ENCODE measurements at regions not wholly inside any gene's neighbourhood (a gene's known extent, or its start where the extent isn't known, plus 50 kb on each side); places are given as distances from the start of the nearest gene placed in this dataset.

DNA sequence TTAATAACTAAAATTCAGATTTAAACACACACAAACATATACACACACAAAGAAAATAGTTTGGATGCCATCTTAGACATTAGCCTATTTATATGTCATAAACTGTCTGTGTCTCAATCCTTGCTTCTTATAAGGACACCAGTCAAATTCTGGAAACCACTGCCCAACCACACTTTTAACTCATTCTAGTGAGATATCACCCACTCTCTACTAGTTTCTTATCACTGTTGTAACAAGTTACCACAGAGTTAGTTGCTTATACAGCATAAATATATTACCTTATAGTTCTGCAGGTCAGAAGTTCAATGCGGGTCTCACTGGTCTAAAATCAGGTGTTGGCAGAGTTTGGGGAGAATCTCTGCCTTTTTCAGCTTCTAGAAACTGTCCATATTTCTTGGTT is 239.1 kb downstream of the MTX2 start:
- DNase-seq = no peak

DNA sequence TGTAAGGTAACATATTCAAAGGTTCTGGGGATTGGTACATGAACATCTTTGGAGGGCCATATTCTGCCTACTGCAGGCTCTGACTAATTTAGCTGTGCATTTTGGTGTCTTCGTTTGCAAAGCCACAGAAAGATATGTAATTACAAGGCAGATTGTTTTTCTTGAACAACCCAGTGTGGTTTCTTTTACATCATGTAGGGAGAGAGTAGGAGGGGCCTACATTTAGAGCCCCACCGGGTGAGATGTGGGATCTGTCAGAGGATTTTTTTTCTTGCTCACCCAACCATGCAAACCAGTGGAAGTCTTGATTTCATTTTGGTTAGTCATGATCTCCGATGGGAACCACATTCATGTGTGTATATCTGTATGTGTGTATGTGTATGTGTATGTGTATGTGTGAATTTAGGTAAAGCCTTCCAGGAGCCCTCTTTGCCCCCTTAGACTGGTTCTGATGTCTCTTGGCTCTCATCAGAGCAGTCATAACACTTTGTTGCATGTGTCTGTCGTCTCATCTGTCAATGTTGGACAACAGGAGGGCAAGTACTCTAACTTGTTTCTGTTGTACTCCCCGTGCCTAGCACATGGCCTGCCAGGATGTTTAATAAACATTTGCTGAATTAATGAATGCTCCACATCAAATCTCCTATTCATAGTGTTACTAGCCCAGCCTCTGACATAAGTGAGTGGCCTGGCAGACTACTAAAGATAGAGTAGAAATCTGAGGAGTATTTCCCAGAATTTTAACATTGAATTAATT is 239.9 kb downstream of the MTX2 start:
- DNase-seq = no peak

DNA sequence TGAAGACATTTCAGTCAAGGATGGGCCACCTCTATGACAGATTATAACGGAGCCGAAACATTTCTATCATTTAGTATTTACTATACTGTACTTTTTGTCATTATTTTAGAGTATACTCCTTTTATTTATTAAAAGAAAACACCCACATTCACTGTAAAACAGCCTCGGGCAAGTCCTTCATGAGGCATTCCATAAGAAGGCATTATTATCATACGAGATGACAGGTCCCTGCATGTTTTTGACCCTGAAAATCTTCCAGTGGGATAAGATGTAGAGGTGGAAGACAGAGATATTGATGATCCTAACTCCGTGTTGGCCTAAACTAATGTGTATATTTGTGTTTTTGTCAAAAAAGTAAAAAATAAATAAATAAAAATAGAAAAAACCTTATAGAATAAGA is 245.0 kb downstream of the MTX2 start:
- DNase-seq = no peak

DNA sequence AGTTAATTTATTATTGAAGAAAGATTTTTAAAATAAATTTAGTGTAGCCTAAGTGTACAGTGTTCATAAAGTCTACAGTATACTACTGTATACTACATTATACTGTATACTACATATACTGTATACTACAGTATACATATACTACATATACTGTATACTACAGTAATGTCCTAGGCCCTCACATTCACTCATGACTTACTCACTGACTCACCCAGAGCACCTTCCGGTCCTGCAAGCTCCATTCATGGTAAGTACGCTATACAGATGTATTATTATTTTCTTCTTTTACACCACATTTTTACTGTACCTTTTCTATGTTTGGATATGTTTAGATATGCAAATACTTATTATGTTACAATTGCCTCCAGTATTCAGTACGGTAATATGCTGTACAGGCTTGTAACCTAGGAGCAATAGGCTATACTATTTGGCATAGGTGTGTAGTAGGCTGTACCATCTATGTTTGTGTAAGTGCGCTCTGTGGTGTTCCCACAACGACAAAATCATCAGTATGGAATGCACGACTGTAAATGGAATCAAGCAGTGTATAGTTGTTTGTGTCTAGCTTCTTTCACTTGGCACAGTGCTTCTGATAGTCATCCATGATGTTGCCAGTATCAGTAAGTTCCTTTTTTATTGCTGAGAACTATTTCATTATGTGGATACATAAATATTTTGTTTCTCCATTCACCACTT is 245.7 kb downstream of the MTX2 start:
- DNase-seq = no peak

DNA sequence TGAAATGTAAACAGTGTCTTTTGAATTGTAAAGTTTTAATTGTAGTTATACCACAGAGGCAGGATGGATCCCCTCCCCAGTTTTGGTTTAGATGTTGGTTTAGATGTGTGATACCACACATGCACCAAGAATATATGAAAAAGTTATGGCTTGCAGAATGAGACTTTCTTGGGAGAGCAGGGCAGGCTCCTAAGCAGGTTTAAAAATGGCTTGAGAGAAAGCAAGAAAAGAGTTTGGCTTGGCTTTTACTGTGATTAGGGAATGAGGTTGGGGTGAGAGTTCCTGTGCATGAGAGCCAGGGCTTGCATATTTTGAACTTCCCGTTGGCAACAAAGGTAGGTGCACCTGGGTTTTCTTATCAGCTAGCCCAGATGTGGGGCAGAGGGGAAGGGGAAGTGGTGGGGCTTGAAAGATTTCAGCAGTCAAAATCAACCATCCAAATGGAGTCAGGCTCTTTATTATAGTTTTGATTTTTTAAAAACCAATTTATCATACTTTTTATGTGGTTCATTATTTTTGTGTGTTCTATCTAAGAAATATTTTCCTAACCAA is 246.9 kb downstream of the MTX2 start:
- DNase-seq = no peak

DNA sequence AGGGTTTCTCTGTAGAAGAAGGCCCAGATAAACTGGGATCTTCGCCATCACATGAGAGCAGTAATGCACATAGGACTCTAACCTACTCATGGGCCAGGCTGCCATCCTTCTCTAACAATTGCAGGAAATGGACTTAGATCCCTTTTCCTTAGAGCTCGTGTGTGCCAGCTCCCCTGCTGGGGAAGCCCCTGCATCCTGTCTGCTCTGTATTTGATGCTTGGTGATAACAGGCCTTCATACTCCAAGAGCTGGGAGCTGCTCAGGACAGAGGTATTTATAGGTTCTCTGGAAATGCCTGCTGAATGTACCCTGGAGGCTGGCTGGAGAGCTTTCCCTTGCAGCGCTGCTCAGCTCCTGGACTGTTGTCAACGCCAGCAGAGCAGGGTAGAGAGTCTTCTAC is 249.6 kb downstream of the MTX2 start:
- DNase-seq = no peak

DNA sequence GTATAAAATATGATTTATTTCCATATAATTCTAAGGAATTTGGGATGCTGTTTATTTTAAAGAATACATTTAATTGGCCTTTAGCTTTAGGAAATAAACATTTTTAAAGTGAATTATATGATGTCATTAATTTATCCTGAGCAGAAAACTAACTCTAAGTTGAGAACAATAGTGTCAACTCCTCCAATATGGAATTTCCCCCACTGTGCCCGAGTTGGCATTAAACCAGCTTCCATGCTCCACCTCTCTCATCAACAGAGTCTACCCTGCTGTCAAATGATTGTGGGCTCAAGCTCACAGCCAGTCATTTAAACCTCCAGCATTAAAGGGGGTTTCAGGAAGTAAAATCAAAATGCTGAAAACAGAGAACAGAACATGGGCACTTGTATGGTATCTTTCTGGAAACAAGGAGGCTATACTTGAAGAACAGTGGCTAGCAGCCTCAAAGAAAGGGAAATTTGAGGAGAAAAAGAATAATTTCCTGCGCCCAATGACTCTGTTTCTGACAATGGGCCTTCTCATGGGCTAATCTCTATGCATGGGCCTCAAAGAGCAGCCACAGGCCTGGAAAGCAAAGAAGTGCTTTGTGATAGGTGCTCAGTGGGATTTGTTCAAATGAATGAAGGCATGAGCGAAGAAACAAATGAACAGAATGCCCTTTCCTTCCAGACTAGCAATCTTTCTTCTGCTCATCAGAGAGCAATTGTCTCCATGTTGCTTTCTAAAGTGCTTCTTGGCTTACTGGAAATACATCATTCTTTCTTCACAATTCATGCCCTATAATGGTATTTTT is 252.8 kb downstream of the MTX2 start:
- no peak for DNase-seq

DNA sequence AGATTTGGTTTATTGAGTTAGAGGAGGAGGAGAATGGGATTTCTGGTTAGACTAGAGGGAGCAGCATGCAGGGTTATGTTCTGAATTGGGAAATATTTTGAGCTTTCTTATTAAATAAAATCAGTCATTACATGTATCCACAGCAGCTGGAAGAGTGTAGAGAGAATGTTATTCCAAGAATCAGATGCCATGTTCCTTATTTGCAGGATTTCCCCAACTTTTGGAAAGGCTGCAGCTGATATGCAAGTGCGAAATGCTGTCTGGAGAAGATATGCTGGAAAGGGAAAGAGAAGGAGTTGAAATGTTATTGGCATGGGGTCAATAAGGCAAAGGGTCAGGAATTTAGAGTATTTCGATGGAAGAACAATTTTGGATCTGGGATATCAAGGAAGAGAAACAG is 255.8 kb downstream of the MTX2 start:
- DNase-seq = no peak

DNA sequence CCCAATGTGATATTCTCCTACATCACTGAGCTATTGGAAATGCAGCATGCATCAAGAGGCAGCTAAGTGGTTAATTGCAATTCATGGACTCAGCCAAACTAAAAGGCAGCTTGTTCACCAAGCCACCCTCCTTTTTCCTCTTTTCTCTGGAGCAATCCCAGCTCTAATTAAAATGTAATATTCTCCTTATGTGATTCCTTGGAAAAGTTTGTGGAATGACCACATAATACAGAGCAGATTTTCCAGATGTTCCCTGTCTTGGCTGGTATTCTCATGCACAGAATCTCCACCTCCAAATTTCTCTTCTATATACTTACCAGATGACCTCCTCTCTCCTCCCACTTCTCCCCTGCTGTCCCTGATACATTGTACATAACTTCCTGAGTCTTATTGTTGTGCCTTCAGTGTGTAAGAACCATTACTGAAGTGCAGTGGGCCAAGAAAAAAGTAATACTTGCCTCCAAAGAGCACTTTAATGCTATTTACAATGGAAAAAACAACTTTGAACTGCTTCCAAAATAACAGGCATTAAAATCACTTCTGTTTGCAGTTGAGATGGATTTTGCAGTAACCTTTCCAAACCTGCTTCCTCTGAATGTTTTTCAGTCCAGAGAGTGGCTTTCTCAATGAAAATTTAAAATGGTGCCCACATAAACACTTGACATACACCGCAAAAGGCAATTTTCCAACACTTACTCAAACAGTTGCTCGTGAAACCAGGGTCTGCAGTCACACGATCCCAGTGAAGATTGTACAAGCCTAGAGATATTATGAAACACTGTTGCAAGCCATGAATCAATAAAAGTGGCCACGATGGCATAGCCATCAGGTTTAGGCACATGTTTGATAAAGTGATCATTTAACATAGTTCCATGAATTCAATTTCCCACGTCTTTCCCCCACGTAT is 258.0 kb downstream of the MTX2 start:
- no peak for DNase-seq

DNA sequence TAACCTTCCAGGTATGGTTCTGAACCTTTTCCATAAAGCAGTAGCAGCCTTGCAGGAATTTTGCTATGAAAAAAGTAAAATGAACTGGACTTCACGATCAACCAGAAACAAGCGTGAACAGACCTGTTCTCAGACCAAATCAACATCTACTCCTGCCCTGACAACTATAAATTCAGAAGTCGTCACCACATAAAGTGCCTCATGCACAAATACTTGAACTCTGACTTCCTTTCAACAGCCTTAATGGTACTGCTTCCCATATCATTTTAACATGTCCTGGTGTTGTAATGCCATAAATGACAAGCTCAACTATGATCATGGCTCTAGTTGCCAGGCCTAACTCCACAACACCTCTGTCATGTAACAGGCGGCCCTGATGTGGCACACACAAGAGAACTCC is 262.4 kb downstream of the MTX2 start:
- DNase-seq = no peak

DNA sequence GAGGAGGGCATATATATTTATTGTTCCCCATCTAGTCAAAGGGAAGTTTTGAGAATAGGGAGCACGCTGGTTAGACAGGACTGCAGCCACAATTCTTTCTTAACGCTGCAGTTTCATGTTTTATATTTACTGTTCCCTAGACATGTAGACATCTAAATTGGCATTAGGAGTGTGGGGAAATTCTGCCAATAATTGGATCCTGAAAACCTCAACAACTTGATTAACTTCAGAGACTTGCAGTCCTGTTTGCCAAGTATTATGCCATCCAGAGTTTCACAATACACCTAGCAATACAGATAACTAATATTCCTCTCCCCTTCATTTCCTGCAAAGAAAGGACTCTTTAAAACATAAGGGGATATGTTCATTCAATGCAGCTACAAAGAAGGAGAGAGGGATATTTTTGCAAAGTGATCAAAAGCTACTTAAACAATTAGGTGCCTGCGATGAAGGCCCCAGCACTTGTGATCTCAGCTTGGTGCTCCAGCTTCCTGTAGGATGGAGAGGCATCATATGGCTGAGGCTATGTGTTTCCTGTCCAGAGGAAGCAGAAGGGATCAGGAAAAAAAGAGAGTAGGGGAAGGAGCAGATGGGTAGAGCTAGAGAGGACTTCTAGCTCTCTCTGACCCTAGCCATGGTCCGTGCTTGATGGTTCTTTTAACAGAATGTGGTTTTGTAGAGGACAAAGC is 264.4 kb downstream of the MTX2 start:
- no peak for DNase-seq

DNA sequence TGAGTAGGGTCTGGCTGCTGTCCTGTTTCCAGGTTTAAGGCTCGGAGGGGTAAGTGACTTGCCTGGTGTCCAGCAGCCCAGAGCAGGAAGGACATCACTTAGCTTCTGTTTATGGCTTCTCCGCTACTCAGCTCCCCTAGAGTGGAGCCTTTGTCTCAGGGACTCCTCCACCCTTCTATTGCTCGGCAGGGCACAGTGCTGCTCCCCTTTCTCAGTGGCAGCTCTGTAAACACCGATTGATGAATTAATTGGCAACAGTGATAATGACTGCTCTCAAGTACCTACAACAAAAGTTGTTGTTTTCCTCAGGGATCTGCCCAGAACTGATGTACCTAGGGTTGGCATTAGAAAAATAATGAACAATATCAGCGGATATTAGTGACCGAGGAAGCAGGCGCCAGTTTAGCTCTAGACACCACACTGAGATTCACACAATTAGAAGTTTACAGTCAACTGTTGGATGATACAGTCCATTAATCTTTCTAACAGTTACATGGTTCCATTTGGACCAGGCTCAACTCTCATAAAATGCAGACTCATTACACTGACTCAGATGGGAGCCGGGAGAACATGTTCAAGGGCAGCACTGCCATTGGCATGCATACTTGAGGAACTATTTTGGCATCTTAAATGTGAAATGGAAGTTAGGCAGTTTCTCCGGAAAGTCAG is 265.7 kb downstream of the MTX2 start:
- no peak for DNase-seq

DNA sequence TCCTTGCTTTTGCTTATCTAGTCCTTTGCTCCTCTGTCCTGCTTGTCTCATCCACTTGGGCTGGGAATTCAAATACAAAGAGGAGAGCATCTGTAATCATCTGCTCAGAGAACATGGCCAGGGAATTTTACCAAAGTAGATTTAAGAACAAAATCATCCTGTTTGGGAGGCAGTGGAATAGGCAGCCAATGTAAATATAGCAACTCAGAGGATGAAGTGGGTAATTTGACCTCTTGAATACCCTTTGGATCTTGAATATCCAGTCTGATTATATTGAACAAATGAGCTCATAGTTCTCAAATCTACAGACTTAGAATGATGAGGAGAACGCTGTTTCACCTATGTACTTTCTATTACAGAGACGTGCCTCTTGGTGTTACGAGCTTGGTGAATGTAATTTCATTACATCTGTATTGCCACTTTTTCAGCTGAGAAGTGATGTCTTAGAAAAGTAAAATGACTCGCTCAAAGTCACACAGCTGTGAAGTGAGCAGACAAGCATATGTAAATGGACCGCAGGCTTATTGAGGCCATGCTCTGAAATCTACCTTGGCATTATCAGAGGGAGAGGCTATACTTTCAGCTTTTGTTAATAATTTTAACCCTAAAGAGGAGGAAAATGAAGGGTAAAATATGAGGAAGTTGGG is 266.3 kb downstream of the MTX2 start:
- DNase-seq = no peak

DNA sequence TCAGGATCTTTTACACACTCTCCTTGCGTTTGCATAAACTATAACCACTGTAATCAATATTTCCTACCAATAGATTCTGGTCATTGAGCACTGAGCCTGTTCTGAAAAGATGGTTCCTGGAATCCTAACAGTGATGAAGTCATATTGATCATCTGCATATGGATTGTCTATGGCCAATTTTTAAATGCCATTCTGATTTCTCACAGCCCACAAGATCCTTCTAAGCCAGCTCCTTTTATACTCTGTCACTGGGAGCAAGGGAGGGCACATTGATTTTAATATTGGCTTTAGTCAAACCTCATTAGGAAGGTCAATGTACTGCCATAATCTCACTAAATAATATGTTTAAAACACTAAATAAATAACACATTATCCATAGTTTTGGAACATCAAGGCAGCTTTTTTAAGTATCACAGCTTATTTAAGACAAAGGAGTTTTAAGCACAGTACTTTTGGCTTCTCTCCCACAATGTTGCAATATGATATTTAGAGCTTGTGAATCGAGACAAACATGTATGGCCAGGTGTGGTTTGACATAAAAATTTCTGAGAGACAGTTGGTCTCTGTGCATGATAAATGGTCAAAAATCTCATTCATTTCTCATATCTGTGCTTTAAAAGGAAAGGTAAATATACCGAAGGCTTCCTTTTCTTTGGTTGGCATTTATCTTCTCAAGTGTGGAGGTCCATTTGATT is 267.3 kb downstream of the MTX2 start:
- no peak for DNase-seq

DNA sequence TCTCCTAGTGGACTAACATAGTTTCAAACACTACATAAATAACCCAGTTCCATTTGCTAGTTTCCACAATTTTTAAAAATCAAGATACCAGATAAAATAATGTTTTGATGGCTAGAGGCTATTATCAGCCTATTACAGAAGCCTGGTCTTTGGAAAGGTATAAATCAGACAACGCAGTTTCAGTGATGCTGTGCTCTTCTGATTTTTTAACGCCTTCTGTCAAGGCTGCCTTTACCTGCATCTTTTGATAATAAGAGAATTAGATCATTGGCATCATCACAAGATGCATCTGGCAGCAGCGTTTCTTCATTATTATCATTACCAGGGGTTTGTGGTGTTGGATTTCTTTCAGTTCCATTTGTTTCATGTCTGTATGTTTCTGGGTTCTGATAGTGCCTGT is 268.7 kb downstream of the MTX2 start:
- DNase-seq = no peak

DNA sequence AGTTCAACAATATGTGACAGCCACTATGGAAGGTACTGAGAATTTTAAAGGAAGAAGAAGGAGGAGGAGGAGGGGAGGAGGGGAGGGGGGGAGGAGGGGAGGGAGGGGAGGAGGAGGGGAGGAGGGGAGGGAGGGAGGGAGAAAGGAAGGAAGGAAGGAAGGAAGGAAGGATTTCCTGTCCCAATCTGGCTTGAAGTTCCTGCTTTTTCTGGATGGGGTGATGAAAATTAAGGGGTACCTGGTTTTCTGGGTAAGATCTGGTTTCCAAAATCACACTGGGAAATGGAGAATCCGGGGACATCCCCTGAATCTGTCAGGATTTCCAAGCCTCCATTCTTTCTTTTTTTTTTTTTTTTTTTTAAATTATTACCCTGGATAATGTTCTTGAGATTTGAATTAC is 271.8 kb downstream of the MTX2 start:
- no peak for DNase-seq

DNA sequence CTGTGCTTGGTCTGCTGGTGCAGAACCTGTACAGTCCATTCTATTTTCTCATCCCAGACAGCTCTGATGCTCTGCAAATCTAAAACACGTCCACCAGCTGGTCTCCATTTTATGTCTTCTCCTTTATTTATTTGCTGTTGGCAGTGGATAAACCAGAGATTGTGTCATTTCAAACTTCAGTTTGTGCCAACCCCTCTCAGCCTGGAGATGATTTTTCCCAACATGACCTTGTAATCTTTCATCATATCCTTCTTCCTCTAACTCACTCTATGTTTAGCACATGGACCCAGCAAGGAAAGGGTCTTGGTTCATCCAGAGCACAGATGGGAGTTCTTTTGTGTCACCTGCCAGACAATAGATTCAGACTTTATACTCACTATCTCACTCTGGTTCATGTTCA is 273.2 kb downstream of the MTX2 start:
- DNase-seq = no peak

DNA sequence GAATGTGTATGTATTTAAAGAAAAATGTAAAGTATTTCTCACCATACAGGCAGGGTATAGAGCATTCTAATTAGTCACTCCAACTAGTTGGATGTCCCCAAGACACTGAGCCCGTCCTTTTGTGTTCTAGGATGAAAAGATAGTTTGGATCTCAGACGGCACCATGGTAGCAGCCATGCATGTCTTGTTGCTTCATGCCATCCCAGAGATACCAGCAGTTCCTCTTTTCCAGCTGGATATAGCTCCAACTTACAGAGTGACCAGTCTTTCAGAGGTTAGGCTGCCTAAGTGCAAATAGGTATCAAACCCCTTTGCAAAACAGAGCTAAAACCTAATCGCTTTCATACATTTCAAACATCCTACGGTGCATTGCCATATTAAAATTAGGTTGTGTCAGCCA is 275.3 kb downstream of the MTX2 start:
- DNase-seq = no peak

DNA sequence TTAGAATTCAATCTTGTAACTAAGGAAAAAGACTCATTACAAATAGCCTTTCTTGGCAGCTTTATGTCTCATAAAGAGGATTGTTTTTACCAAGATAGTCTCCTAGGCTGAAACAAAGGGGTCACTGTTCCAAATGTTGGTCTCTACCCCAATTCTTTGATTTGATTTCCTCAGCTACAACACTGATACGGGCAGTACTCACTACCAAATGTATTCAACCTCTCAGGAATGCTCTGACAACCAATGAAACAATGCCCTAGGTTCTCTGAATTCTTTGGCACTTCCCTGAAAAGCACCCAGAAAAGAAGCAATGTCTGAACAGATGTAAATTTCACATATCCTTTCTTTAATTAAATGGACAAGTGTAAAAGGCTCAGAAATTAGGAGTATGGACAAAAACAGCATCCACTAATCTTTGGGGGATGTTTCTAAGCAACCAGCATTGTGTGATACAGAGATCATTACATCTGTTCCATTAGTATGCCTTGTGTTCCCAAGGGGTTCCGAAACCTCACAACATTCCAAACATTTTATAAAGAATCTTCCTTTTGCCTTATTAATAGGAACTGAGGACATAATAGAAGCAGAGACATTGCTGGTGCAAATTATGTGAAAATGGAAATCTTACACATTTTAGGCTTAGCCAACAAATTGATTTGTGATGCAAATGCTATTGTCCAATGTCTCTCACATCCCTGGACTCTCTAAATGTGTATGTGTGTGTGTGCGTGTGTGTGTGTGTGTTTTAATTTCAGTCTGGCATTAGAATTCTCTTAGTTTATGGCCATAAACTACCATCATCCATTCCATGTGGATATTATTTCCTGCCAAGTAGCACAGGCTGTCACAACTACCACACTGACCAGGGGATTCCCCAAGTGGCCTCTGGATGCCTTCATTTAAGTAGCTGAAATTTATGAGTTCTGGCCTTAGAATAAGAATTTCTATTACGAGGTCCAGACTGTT is 276.0 kb downstream of the MTX2 start:
- DNase-seq = no peak

Measured in CD4-positive, alpha-beta T cell treated with Interleukin-6 for 4 hours (primary cell).